GM23248 (cell line): ENCODE measurements at regions not wholly inside any gene's neighbourhood (a gene's known extent, or its start where the extent isn't known, plus 50 kb on each side); places are given as distances from the start of the nearest gene placed in this dataset.

Experiments
- EZH2 ChIP-seq: fragments of 200-600 bp; sonication (generic); IDR thresholded peaks from 2 replicates; pipeline ENCODE4 v1.6.1; 2018; ENCODE audit warnings: antibody characterized with exemption, mild to moderate bottlenecking; ENCODE audit not compliant: insufficient read depth, poor library complexity, severe bottlenecking
- EZH2phosphoT487 ChIP-seq: fragments of 200-600 bp; sonication (generic); IDR thresholded peaks from 2 replicates; pipeline ENCODE4 v1.6.1; 2018; ENCODE audit warnings: antibody characterized with exemption, moderate library complexity, mild to moderate bottlenecking, low read depth; ENCODE audit not compliant: insufficient read depth

GRCh38 chr13:107830804-107831203 is 384.5 kb downstream of the LIG4 start:
- no peak for TF ChIP-seq EZH2
- no peak for TF ChIP-seq EZH2phosphoT487
